ENCODE measurements at regions not wholly inside any gene's neighbourhood (a gene's known extent, or its start where the extent isn't known, plus 50 kb on each side); places are given as distances from the start of the nearest gene placed in this dataset.
"Not testable (repeated sequence)": the region's sequence is repeated elsewhere in the genome, so short reads cannot be mapped to it uniquely, and the experiment has no call there.

DNA sequence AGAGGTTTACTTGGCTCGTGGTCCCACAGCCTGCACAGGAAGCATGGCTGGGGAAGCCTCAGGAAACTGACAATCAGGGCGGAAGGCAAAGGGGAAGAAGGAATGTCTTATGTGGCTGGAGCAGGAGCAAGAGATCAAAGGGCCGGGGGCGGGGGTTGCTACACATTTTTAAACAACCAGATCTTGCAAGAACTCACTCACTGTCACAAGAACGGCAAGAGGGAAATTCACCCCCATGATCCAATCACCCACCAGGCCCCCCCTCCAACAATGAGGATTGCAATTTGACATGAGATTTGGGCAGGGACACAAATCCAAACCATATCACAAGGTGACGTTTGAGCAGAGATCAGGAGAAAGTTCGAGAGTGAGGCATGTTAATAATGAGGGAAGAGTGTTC lies 163.7 kb upstream of the RPH3A start:
- no peaks in the 10 kb centered on the region for H3K36me3 ChIP-seq (replicated peaks in 1 of 2; ENCODE audit: insufficient read depth in 1 of 2, low read depth in 2 of 2)
- H3K4me1 ChIP-seq = no peaks in the 10 kb centered on the region
- TF ChIP-seq, protein P1, sequence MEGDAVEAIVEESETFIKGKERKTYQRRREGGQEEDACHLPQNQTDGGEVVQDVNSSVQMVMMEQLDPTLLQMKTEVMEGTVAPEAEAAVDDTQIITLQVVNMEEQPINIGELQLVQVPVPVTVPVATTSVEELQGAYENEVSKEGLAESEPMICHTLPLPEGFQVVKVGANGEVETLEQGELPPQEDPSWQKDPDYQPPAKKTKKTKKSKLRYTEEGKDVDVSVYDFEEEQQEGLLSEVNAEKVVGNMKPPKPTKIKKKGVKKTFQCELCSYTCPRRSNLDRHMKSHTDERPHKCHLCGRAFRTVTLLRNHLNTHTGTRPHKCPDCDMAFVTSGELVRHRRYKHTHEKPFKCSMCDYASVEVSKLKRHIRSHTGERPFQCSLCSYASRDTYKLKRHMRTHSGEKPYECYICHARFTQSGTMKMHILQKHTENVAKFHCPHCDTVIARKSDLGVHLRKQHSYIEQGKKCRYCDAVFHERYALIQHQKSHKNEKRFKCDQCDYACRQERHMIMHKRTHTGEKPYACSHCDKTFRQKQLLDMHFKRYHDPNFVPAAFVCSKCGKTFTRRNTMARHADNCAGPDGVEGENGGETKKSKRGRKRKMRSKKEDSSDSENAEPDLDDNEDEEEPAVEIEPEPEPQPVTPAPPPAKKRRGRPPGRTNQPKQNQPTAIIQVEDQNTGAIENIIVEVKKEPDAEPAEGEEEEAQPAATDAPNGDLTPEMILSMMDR (IDR thresholded peaks at IDR 0.05) = no peak
- TF ChIP-seq POLR2A (IDR thresholded peaks at IDR 0.05) = no peak
- no peak overlapping the region for H3K27ac ChIP-seq
- no peak for ATAC-seq
- intact Hi-C loops (cut with DNase I) = no loop called here
- H3K4me3 ChIP-seq = no peak overlapping the region
- H3K9me3 ChIP-seq = no peaks in the 10 kb centered on the region
- DNase-seq = no peak
- no peaks in the 10 kb centered on the region for H3K27me3 ChIP-seq
- WGBS, 2 donors = 29 to 35% methylated on average over 7 of the region's 7 CpGs

- intact Hi-C loops (cut with DNase I); H3K36me3 ChIP-seq (replicated peaks in 1 of 2; ENCODE audit: insufficient read depth in 1 of 2, low read depth in 2 of 2); H3K4me1 ChIP-seq; H3K27me3 ChIP-seq; DNase-seq; H3K4me3 ChIP-seq; H3K9me3 ChIP-seq; H3K27ac ChIP-seq; ATAC-seq: not testable (repeated sequence)
- WGBS, 2 donors = 51 to 57% methylated on average over 2 of the region's 2 CpGs
Measured at GRCh38 chr12:112631974-112632373, 159.6 kb upstream of the RPH3A start.

DNA sequence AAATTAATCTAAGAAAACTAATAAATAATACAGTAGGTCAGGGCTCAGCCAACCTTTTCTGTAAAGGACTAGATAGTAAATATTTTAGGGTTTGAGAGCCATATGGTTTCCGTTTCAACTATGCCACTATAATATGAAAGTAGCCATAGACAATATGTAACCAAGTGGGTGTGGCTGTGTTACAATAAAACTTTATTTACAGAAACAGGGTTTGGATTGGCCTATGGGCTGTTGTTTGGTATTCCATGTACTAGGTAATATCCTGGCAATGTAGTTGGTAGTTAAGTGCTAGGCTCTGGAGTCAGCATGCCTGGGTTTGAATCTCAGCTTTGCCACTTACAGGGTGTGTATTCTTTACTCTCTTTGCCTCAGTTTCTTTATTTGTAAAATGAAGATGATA lies 156.5 kb upstream of the RPH3A start:
- Histone ChIP-seq H3K9me3 (no peaks in the 10 kb centered on the region), H3K27ac (no peak overlapping the region), H3K4me3 (no peak overlapping the region), H3K36me3 (replicated peaks in 1 of 2; ENCODE audit: insufficient read depth in 1 of 2, low read depth in 2 of 2) (no peaks in the 10 kb centered on the region), H3K4me1 (no peaks in the 10 kb centered on the region), H3K27me3 (no peaks in the 10 kb centered on the region)
- TF ChIP-seq POLR2A (IDR thresholded peaks at IDR 0.05) = no peak
- TF ChIP-seq, protein P1 (IDR thresholded peaks at IDR 0.05) = no peak
- intact Hi-C loops (cut with DNase I) = no loop called here
- ATAC-seq (no peak), DNase-seq (no peak)
- 45 to 63% methylated on average over 1 of the region's 1 CpG for WGBS, 2 donors

DNA sequence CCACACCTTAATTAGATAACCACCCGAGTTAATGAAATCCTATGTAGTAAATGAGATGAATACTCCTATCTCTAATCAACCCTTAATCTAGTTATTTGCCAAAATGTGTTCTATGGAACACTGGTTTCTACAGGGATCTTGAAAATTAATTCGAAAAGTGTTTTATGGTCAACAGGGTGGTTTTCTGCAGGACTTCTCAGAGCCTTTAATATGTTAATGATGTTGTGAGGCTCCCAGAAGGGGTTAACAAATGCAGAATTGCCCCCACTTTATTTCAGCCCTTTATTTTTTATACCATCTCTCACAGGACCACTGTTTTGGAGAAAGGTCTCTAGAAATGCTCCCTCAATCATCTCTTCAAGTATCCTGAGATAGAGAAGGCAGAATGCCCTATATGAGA lies 153.1 kb upstream of the RPH3A start:
- H3K4me3 ChIP-seq = no peak overlapping the region
- WGBS, 2 donors = 56 to 58% methylated on average over 2 of the region's 2 CpGs
- no peaks in the 10 kb centered on the region for H3K4me1 ChIP-seq
- no peaks in the 10 kb centered on the region for H3K36me3 ChIP-seq (replicated peaks in 1 of 2; ENCODE audit: insufficient read depth in 1 of 2, low read depth in 2 of 2)
- H3K27ac ChIP-seq = no peak overlapping the region
- DNase-seq (no peak), ATAC-seq (no peak)
- no peaks in the 10 kb centered on the region for H3K9me3 ChIP-seq
- H3K27me3 ChIP-seq = no peaks in the 10 kb centered on the region
- intact Hi-C loops (cut with DNase I) = no loop called here
- no peak for TF ChIP-seq POLR2A (IDR thresholded peaks at IDR 0.05)
- TF ChIP-seq, protein P1 (IDR thresholded peaks at IDR 0.05) = no peak

- intact Hi-C loops (cut with DNase I) = no loop called here
- Histone ChIP-seq H3K36me3 (replicated peaks in 1 of 2; ENCODE audit: insufficient read depth in 1 of 2, low read depth in 2 of 2) (no peaks in the 10 kb centered on the region), H3K9me3 (no peaks in the 10 kb centered on the region), H3K4me1 (no peaks in the 10 kb centered on the region), H3K27ac (no peak overlapping the region), H3K27me3 (no peaks in the 10 kb centered on the region), H3K4me3 (no peak overlapping the region)
- TF ChIP-seq, protein P1 (IDR thresholded peaks at IDR 0.05) = no peak
- no peak for TF ChIP-seq POLR2A (IDR thresholded peaks at IDR 0.05)
- DNase-seq (no peak), ATAC-seq (no peak)
- 37 to 42% methylated on average over 7 of the region's 7 CpGs for WGBS, 2 donors
Measured at GRCh38 chr12:112645586-112645985, 146.0 kb upstream of the RPH3A start.
